Activated CD4-positive, alpha-beta memory T cell treated with anti-CD3 and anti-CD28 coated beads, Interleukin-2, amount 10 ng/mL, durations not matched to agents 7 days and 5 days (primary cell): ENCODE measurements at regions not wholly inside any gene's neighbourhood (a gene's known extent, or its start where the extent isn't known, plus 50 kb on each side); places are given as distances from the start of the nearest gene placed in this dataset.
"Not testable (repeated sequence)": the region's sequence is repeated elsewhere in the genome, so short reads cannot be mapped to it uniquely, and the experiment has no call there.

Experiments used
- CTCF ChIA-PET: fragments of 350-600 bp; sonication (Branson Sonifier 250); formaldehyde crosslinking; loops from one replicate; lab custom pipeline; 2021; ENCODE audit warnings: antibody characterized with exemption, inconsistent platforms; lab: Charles Lee
- POLR2A ChIA-PET: fragments of 350-600 bp; sonication (Branson Sonifier 250); formaldehyde crosslinking; loops from one replicate; lab custom pipeline; 2021; ENCODE audit warnings: antibody characterized with exemption; lab: Charles Lee
- DNase-seq: peaks from one replicate; pipeline ENCODE4 v3.0.0-alpha.2; 2020
- H3K27ac Mint-ChIP-seq: one replicate; pipeline ENCODE4 v1.8.0; 2021; ENCODE audit warnings: mild to moderate bottlenecking, mixed read lengths
- H3K27me3 Mint-ChIP-seq: one replicate; pipeline ENCODE4 v1.8.0; 2021; ENCODE audit warnings: mixed read lengths
- H3K36me3 Mint-ChIP-seq: one replicate; pipeline ENCODE4 v1.8.0; 2021; ENCODE audit warnings: low read depth, mixed read lengths
- H3K4me1 Mint-ChIP-seq: one replicate; pipeline ENCODE4 v1.8.0; 2021; ENCODE audit warnings: mixed read lengths
- H3K4me3 Mint-ChIP-seq: one replicate; pipeline ENCODE4 v1.8.0; 2021; ENCODE audit warnings: mild to moderate bottlenecking, mixed read lengths
- H3K9me3 Mint-ChIP-seq: one replicate; pipeline ENCODE4 v1.8.0; 2021; ENCODE audit warnings: mixed read lengths

- Mint-ChIP-seq H3K36me3 (no peaks in the 10 kb centered on the region), H3K4me3 (no peak overlapping the region), H3K9me3 (no peaks in the 10 kb centered on the region), H3K27ac (no peak overlapping the region), H3K27me3 (peaks cover 23% of the 10 kb centered on the region), H3K4me1 (peaks cover 5% of the 10 kb centered on the region)
- ChIA-PET POLR2A (interaction anchor here (0.8 to 2.1 kb wide), 5 partner anchors 18 to 127 kb away, joined by 3 to 5 read pairs (median 4); partner anchors contain the start of gene CCDC167), CTCF (interaction anchor here (0.6 to 2.8 kb wide), 21 partner anchors 12 to 544 kb away, joined by 3 to 16 read pairs (median 4); no protein-coding TSS in a partner anchor)
- DNase-seq: no peak
These were observed 65.8 kb upstream of the CCDC167 start for GRCh38 chr6:37565267-37566110.

DNA sequence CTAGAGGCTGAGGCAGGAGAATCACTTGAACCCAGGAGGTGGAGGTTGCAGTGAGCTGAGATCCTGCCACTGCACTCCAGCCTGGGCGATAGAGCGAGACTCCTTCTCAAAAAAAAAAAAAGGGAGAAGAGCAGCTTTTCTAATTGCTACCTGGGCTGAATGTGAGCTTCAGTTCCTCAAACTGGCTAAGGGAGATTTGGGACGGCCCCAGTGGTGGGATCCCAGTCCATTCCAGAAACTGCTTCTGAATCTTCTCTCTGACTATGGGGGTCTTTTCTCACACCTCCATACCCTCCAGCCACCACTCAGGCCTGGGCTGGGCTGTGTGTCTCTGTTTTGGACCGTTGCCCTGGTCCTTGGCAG is 63.2 kb upstream of the CCDC167 start:
- CTCF ChIA-PET: interaction anchor here (1.4 kb wide), 1 partner anchor 24 kb away, joined by 3 read pairs; no protein-coding TSS in a partner anchor
- H3K4me3 Mint-ChIP-seq, H3K9me3 Mint-ChIP-seq, H3K27ac Mint-ChIP-seq, DNase-seq, H3K4me1 Mint-ChIP-seq, H3K36me3 Mint-ChIP-seq: not testable (repeated sequence)
- peaks cover 23% of the 10 kb centered on the region for H3K27me3 Mint-ChIP-seq
- POLR2A ChIA-PET: interaction anchor here (1.1 to 1.2 kb wide), 2 partner anchors 46 to 71 kb away, joined by 4 read pairs; no protein-coding TSS in a partner anchor

DNA sequence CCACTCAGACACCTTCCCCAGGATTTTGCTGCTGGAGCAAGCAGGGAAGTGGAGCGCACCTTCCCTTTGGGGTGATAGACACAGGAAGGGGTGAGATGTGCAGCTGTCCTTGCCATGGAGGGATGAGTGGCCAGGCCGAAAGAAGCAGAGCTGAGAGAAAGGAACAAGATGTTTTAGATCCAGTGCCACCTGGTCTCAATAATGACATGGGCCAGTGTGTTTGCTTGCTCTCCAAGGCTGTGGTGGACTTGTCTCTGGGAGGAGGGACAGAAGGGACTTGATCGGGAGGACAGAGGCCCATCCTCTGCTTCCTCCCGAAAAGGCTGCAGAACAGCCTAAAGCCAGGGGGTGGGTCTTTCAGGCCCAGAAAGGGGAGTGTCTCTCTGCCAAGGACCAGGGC is 61.7 kb upstream of the CCDC167 start:
- DNase-seq: no peak
- Mint-ChIP-seq H3K27ac (no peak overlapping the region), H3K27me3 (peaks cover 23% of the 10 kb centered on the region), H3K36me3 (no peaks in the 10 kb centered on the region), H3K9me3 (no peaks in the 10 kb centered on the region), H3K4me3 (no peak overlapping the region), H3K4me1 (peaks cover 2% of the 10 kb centered on the region)
- ChIA-PET POLR2A (no interaction called here), CTCF (interaction anchor here (2.5 kb wide), 1 partner anchor 131 kb away, joined by 6 read pairs; no protein-coding TSS in a partner anchor)

- CTCF ChIA-PET: interaction anchor here (2.5 kb wide), 1 partner anchor 131 kb away, joined by 6 read pairs; no protein-coding TSS in a partner anchor
These were observed 61.0 kb upstream of the CCDC167 start for GRCh38 chr6:37560737-37561103.

GRCh38 chr6:37559501-37559900 is 59.8 kb upstream of the CCDC167 start:
- H3K27me3 Mint-ChIP-seq: peaks cover 16% of the 10 kb centered on the region
- no peak overlapping the region for H3K4me3 Mint-ChIP-seq
- ChIA-PET CTCF (interaction anchor here (0.9 to 2.5 kb wide), 4 partner anchors 12 to 133 kb away, joined by 3 to 6 read pairs (median 4); no protein-coding TSS in a partner anchor), POLR2A (interaction anchor here (1.3 kb wide), 1 partner anchor 43 kb away, joined by 3 read pairs; no protein-coding TSS in a partner anchor)
- H3K27ac Mint-ChIP-seq: no peak overlapping the region
- no peaks in the 10 kb centered on the region for H3K36me3 Mint-ChIP-seq
- no peaks in the 10 kb centered on the region for H3K9me3 Mint-ChIP-seq
- no peak for DNase-seq
- H3K4me1 Mint-ChIP-seq: peaks cover 2% of the 10 kb centered on the region

More at GRCh38 chr6:37560737-37561103, 61.0 kb upstream of the CCDC167 start:
- POLR2A ChIA-PET: no interaction called here
- Mint-ChIP-seq H3K27me3 (peaks cover 22% of the 10 kb centered on the region), H3K4me1 (no peaks in the 10 kb centered on the region), H3K36me3 (no peaks in the 10 kb centered on the region), H3K9me3 (no peaks in the 10 kb centered on the region), H3K27ac (no peak overlapping the region), H3K4me3 (no peak overlapping the region)
- DNase-seq: no peak

GRCh38 chr6:37559050-37559449 is 59.4 kb upstream of the CCDC167 start:
- no peak overlapping the region for H3K4me3 Mint-ChIP-seq
- ChIA-PET CTCF (interaction anchor here (0.9 to 2.5 kb wide), 4 partner anchors 12 to 133 kb away, joined by 3 to 6 read pairs (median 4); no protein-coding TSS in a partner anchor), POLR2A (interaction anchor here (1.3 to 1.9 kb wide), 2 partner anchors 12 to 43 kb away, joined by 3 to 4 read pairs; no protein-coding TSS in a partner anchor)
- peaks cover 13% of the 10 kb centered on the region for H3K27me3 Mint-ChIP-seq
- peaks cover 5% of the 10 kb centered on the region for H3K4me1 Mint-ChIP-seq
- DNase-seq: no peak
- H3K9me3 Mint-ChIP-seq: no peaks in the 10 kb centered on the region
- no peaks in the 10 kb centered on the region for H3K36me3 Mint-ChIP-seq
- no peak overlapping the region for H3K27ac Mint-ChIP-seq

DNA sequence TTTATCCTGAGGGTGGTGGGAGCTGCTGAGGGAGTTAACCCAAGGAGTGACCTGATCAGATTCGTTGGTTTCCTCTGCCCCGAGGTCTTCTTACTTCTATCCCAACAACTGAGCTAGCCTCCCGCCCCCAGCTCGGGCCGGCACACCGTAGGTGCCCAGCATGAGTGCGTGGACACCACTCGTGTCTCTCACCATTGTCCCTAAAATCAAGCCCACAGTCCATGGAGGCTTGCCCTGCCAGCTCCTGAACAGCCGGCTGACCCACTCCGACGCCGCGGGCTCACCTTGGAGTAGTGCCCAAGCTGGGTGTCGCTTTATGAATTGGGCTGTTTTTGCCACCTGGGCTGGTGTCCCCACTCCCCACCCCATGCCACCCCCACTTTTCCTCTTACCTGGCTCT is 59.0 kb upstream of the CCDC167 start:
- ChIA-PET CTCF (interaction anchor here (0.9 to 2.0 kb wide), 4 partner anchors 11 to 95 kb away, joined by 3 to 5 read pairs (median 4); no protein-coding TSS in a partner anchor), POLR2A (interaction anchor here (1.3 to 1.9 kb wide), 2 partner anchors 11 to 42 kb away, joined by 3 to 4 read pairs; no protein-coding TSS in a partner anchor)
- Mint-ChIP-seq H3K4me1 (peaks cover 9% of the 10 kb centered on the region), H3K27ac (no peak overlapping the region), H3K36me3 (no peaks in the 10 kb centered on the region), H3K9me3 (no peaks in the 10 kb centered on the region), H3K4me3 (no peak overlapping the region), H3K27me3 (peaks cover 13% of the 10 kb centered on the region)
- DNase-seq: no peak

GRCh38 chr6:37558168-37558567 is 58.5 kb upstream of the CCDC167 start:
- POLR2A ChIA-PET: interaction anchor here (1.9 kb wide), 1 partner anchor 11 kb away, joined by 4 read pairs; no protein-coding TSS in a partner anchor
- Mint-ChIP-seq H3K4me1 (peaks cover 14% of the 10 kb centered on the region), H3K27me3 (peaks cover 13% of the 10 kb centered on the region), H3K4me3 (no peak overlapping the region), H3K27ac (no peak overlapping the region), H3K36me3 (no peaks in the 10 kb centered on the region), H3K9me3 (no peaks in the 10 kb centered on the region)
- no peak for DNase-seq
- CTCF ChIA-PET: interaction anchor here (1.6 kb wide), 1 partner anchor 96 kb away, joined by 4 read pairs; no protein-coding TSS in a partner anchor

GRCh38 chr6:37557645-37558114 is 58.0 kb upstream of the CCDC167 start:
- Mint-ChIP-seq H3K27me3 (peaks cover 13% of the 10 kb centered on the region), H3K4me3 (no peak overlapping the region), H3K4me1 (peaks cover 15% of the 10 kb centered on the region), H3K27ac (no peak overlapping the region), H3K36me3 (no peaks in the 10 kb centered on the region), H3K9me3 (no peaks in the 10 kb centered on the region)
- no peak for DNase-seq
- CTCF ChIA-PET: interaction anchor here (0.6 to 1.6 kb wide), 2 partner anchors 96 to 181 kb away, joined by 4 to 5 read pairs; no protein-coding TSS in a partner anchor
- POLR2A ChIA-PET: interaction anchor here (1.9 kb wide), 1 partner anchor 10 kb away, joined by 4 read pairs; no protein-coding TSS in a partner anchor

DNA sequence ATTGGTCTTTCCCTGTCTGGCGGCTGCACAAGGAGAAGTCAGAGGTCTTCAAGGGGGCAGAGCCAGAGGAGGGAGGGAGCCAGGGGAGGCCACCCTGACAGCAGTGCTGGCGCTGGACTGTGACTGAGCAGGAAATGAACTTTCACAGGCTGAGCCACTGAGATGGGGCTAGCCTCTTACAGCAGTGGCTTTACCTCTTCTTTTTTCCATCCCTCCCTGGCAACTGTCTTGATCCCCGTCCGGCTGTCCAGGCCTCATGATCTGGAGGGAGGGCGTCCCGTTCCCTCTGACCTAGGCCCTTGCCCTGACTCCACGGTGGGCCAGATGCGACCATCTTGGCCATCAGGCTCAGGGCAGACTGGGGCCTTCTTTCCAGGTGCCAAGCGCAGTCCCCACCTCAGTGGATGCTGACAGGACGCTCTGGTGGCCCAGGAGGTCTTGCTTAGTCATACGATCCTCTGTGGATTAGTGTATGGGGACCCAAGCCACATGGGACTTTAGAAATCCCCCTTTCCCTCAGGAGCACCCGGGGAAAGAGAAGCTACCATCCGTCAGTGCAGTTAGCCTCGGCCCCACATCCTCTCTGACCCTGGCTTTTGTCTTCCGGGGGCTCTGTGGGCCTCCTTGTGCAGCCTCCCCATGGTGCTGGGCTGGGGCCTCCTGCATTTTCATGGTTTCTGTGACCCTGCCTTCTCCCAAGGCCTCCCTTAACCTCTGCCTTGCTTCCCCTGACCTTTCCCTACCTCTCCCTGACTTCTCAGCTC is 57.4 kb upstream of the CCDC167 start:
- ChIA-PET POLR2A (interaction anchor here (1.4 to 1.9 kb wide), 2 partner anchors 10 kb away, joined by 4 to 5 read pairs; no protein-coding TSS in a partner anchor), CTCF (interaction anchor here (0.6 to 1.6 kb wide), 2 partner anchors 97 to 180 kb away, joined by 4 to 5 read pairs; no protein-coding TSS in a partner anchor)
- H3K4me3 Mint-ChIP-seq: no peak overlapping the region
- DNase-seq: no peak
- H3K27ac Mint-ChIP-seq: no peak overlapping the region
- peaks cover 13% of the 10 kb centered on the region for H3K27me3 Mint-ChIP-seq
- H3K4me1 Mint-ChIP-seq: peaks cover 15% of the 10 kb centered on the region
- H3K9me3 Mint-ChIP-seq: no peaks in the 10 kb centered on the region
- no peaks in the 10 kb centered on the region for H3K36me3 Mint-ChIP-seq

- peaks cover 15% of the 10 kb centered on the region for H3K4me1 Mint-ChIP-seq
- no peaks in the 10 kb centered on the region for H3K9me3 Mint-ChIP-seq
- peaks cover 5% of the 10 kb centered on the region for H3K27me3 Mint-ChIP-seq
- no peak overlapping the region for H3K4me3 Mint-ChIP-seq
- ChIA-PET POLR2A (interaction anchor here (1.4 kb wide), 1 partner anchor 8 kb away, joined by 5 read pairs; no protein-coding TSS in a partner anchor), CTCF (interaction anchor here (0.9 kb wide), 1 partner anchor 43 kb away, joined by 3 read pairs; no protein-coding TSS in a partner anchor)
- no peak overlapping the region for H3K27ac Mint-ChIP-seq
- no peak for DNase-seq
- no peaks in the 10 kb centered on the region for H3K36me3 Mint-ChIP-seq
These were observed 55.5 kb upstream of the CCDC167 start for GRCh38 chr6:37555040-37555781.
